GM12878 (cell line): ENCODE measurements at regions not wholly inside any gene's neighbourhood (a gene's known extent, or its start where the extent isn't known, plus 50 kb on each side); places are given as distances from the start of the nearest gene placed in this dataset.
"Not testable (repeated sequence)": the region's sequence is repeated elsewhere in the genome, so short reads cannot be mapped to it uniquely, and the experiment has no call there.

Experiments used
- CTCF ChIP-seq, 3 experiments: IDR thresholded peaks in 2 of 3; conservative IDR thresholded peaks in 1 of 3; 2 replicates each; pipeline ENCODE4 v1.5.1; 2011; ENCODE audit warnings: low read depth in 3 of 3, low read length in 3 of 3, mild to moderate bottlenecking in 3 of 3, control low read depth in 2 of 3, moderate library complexity in 2 of 3, inconsistent platforms in 1 of 3, mixed read lengths in 1 of 3; ENCODE audit not compliant: control insufficient read depth in 2 of 3, insufficient read depth in 1 of 3; ENCODE audit errors: extremely low read depth in 1 of 3
- MAX ChIP-seq: IDR thresholded peaks from 2 replicates; pipeline ENCODE4 v1.6.1; 2012; ENCODE audit warnings: low read depth, low read length, improper control_type of control experiment
- NFYA ChIP-seq: IDR thresholded peaks from 2 replicates; pipeline ENCODE4 v1.6.1; 2011; ENCODE audit warnings: low read depth, mild to moderate bottlenecking, low read length, improper control_type of control experiment, borderline replicate concordance
- POLR2A ChIP-seq: IDR thresholded peaks from 2 replicates; pipeline ENCODE4 v1.6.1; 2011; ENCODE audit warnings: low read depth, mild to moderate bottlenecking, low read length
- POLR2AphosphoS5 ChIP-seq: IDR thresholded peaks from 2 replicates; pipeline ENCODE4 v1.6.1; 2011; ENCODE audit warnings: mild to moderate bottlenecking, low read length, inconsistent platforms
- RAD21 ChIP-seq: IDR thresholded peaks from 2 replicates; pipeline ENCODE4 v1.6.1; 2011; ENCODE audit warnings: mild to moderate bottlenecking, low read depth, low read length, moderate library complexity; ENCODE audit not compliant: insufficient read depth
- SIN3A ChIP-seq: IDR thresholded peaks from 2 replicates; pipeline ENCODE4 v1.6.1; 2012; ENCODE audit warnings: low read depth, low read length, improper control_type of control experiment
- SKIL ChIP-seq: fragments of 450-650 bp; IDR thresholded peaks from 2 replicates; pipeline ENCODE4 v1.6.1; 2017; ENCODE audit warnings: mild to moderate bottlenecking, low read depth, inconsistent platforms; ENCODE audit not compliant: poor library complexity, severe bottlenecking
- SPI1 ChIP-seq: IDR thresholded peaks from 2 replicates; pipeline ENCODE4 v1.6.1; 2011; ENCODE audit warnings: low read depth, mild to moderate bottlenecking, low read length, moderate library complexity, borderline replicate concordance; ENCODE audit not compliant: insufficient read depth
- TAF1 ChIP-seq: IDR thresholded peaks from 2 replicates; pipeline ENCODE4 v1.6.1; 2011; ENCODE audit warnings: mild to moderate bottlenecking, low read depth, low read length, borderline replicate concordance
- USF2 ChIP-seq: IDR thresholded peaks from 2 replicates; pipeline ENCODE4 v1.6.1; 2011; ENCODE audit warnings: low read depth, low read length, improper control_type of control experiment, borderline replicate concordance
- ZBTB4 ChIP-seq: fragments of 450-650 bp; formaldehyde crosslinking; IDR thresholded peaks from 2 replicates; pipeline ENCODE4 v1.4.0; 2022; ENCODE audit warnings: mild to moderate bottlenecking, moderate library complexity
- ZSCAN29 ChIP-seq: fragments of 450-650 bp; IDR thresholded peaks from 2 replicates; pipeline ENCODE4 v1.6.1; 2017; ENCODE audit warnings: mild to moderate bottlenecking, moderate library complexity

- TF ChIP-seq NFYA; TAF1; SIN3A; USF2; POLR2A; POLR2AphosphoS5; SKIL; ZBTB4; RAD21; CTCF (IDR thresholded peaks at IDR 0.05 in 2 of 3, conservative IDR thresholded peaks at IDR 0.05 in 1 of 3; ENCODE audit: control insufficient read depth in 2 of 3, extremely low read depth in 1 of 3, insufficient read depth in 1 of 3, low read depth in 3 of 3, low read length in 3 of 3); ZSCAN29; MAX; SPI1: not testable (repeated sequence)
Measured at GRCh38 chr7:65193334-65194058, 180.2 kb upstream of the ZNF92 start.
